Activated CD8-positive, alpha-beta memory T cell treated with anti-CD3 and anti-CD28 coated beads for 48 hours (primary cell): ENCODE measurements at regions not wholly inside any gene's neighbourhood (a gene's known extent, or its start where the extent isn't known, plus 50 kb on each side); places are given as distances from the start of the nearest gene placed in this dataset.

Experiments used
- DNase-seq, 3 experiments: peaks; one replicate each; pipeline ENCODE4 v3.0.0-alpha.2; 2020; ENCODE audit warnings: low read depth in 2 of 3, low spot score in 2 of 3

- no peak for DNase-seq
These were observed 78.7 kb upstream of the ATP2B2 start for GRCh38 chr3:10583798-10584708.

- DNase-seq, result no peak
These were observed 80.6 kb upstream of the ATP2B2 start for GRCh38 chr3:10585945-10586344.

- DNase-seq, result no peak
These were observed 89.5 kb upstream of the ATP2B2 start for GRCh38 chr3:10594915-10595314.

- no peak for DNase-seq
These were observed 91.5 kb upstream of the ATP2B2 start for GRCh38 chr3:10596746-10597448.

GRCh38 chr3:10597733-10598132 lies 92.3 kb upstream of the ATP2B2 start:
- no peak for DNase-seq

- no peak for DNase-seq
These were observed 93.6 kb upstream of the ATP2B2 start for GRCh38 chr3:10599017-10599416.

GRCh38 chr3:10599444-10599843 lies 94.1 kb upstream of the ATP2B2 start:
- no peak for DNase-seq

- no peak for DNase-seq
These were observed 94.9 kb upstream of the ATP2B2 start for GRCh38 chr3:10600296-10600714.

GRCh38 chr3:10600726-10601125 lies 95.3 kb upstream of the ATP2B2 start:
- no peak for DNase-seq

GRCh38 chr3:10601151-10601856 lies 95.9 kb upstream of the ATP2B2 start:
- no peak for DNase-seq

GRCh38 chr3:10601857-10602230 lies 96.5 kb upstream of the ATP2B2 start:
- no peak for DNase-seq

- no peak for DNase-seq
These were observed 96.9 kb upstream of the ATP2B2 start for GRCh38 chr3:10602271-10602670.

GRCh38 chr3:10602769-10603768 lies 97.7 kb upstream of the ATP2B2 start:
- peak in 2 of 3 experiments; percentile 8 to 17 for DNase-seq

GRCh38 chr3:10609134-10609533 lies 103.7 kb upstream of the ATP2B2 start:
- no peak for DNase-seq

- DNase-seq, result no peak
These were observed 108.8 kb upstream of the ATP2B2 start for GRCh38 chr3:10614168-10614567.

GRCh38 chr3:10615715-10616114 lies 110.3 kb upstream of the ATP2B2 start:
- DNase-seq, result no peak

GRCh38 chr3:10616321-10616720 lies 110.9 kb upstream of the ATP2B2 start:
- no peak for DNase-seq

- DNase-seq, result no peak
These were observed 114.8 kb upstream of the ATP2B2 start for GRCh38 chr3:10619989-10620832.

GRCh38 chr3:10620833-10621082 lies 115.4 kb upstream of the ATP2B2 start:
- no peak for DNase-seq
